HG03039 (cell line): ENCODE measurements at regions not wholly inside any gene's neighbourhood (a gene's known extent, or its start where the extent isn't known, plus 50 kb on each side); places are given as distances from the start of the nearest gene placed in this dataset.
"Not testable (repeated sequence)": the region's sequence is repeated elsewhere in the genome, so short reads cannot be mapped to it uniquely, and the experiment has no call there.

ENCODE experiments used
- ATAC-seq: cut with Tn5 transposase; IDR thresholded peaks from one replicate; pipeline ENCODE4 v1.9.1; 2021; ENCODE audit warnings: mild to moderate bottlenecking, moderate library complexity; ENCODE audit not compliant: unreplicated experiment

DNA sequence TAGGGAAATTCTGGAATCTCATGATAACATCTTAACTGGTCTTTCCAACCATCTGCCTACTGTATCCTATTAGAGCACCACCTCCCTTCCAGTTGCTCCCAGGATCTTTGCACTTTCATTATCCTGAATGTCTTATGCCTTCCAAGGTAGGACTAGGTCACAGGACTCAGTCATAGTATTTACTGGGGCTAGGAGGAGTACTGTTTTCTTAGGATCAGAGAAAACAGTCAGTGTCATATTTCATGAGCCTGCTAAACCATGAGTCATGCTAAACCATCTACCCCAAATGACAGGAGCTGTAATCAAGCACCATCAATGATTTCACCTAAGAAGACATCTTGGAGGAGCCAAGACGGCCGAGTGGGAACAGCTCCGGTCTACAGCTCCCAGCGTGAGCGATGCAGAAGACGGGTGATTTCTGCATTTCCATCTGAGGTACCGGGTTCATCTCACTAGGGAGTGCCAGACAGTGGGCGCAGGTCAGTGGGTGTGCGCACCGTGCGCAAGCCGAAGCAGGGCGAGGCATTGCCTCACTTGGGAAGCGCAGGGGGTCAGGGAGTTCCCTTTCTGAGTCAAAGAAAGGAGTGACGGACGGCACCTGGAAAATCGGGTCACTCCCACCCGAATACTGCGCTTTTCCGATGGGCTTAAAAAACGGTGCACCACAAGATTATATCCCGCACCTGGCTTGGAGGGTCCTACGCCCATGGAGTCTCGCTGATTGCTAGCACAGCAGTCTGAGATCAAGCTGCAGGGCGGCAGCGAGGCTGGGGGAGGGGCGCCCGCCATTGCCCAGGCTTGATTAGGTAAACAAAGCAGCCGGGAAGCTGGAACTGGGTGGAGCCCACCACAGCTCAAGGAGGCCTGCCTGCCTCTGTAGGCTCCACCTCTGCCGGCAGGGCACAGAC lies 1439.2 kb upstream of the ACVR2A start:
- ATAC-seq = not testable (repeated sequence)

DNA sequence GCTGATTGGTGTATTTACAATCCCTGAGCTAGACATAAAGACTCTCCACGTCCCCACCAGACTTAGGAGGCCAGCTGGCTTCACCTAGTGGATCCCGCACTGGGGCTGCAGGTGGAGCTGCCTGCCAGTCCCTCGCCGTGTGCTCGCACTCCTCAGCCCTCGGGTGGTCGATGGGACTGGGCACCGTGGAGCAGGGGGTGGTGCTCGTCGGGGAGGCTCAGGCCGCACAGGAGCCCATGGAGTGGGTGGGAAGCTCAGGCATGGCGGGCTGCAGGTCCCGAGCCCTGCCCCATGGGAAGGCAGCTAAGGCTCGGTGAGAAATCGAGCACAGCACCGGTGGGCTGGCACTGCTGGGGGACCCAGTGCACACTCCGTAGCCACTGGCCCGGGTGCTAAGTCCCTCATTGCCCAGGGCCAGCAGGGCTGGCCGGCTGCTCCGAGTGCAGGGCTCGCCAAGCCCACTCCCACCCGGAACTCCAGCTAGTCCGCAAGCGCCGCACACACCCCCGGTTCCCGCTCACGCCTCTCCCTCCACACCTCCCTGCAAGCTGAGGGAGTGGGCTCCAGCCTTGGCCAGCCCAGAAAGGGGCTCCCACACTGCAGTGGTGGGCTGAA lies 1441.2 kb upstream of the ACVR2A start:
- ATAC-seq = not testable (repeated sequence)

DNA sequence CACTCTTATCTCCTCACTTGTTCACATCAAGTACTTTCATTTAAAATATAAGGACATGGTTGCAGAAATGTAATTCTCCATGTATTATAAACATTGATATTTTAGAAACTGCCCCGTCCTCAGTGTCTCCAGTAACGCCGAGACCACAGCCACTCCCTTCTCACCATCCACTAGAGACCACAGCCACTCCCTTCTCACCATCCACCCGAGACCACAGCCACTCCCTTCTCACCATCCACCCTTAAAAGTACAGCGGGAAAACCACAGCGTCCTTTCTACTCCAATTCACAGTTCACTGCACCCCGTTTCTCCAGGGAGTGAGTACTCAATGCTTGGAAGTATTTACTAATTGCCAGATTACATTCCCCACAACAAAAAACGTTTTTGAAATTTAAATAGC lies 1452.2 kb upstream of the ACVR2A start:
- ATAC-seq = no peak

DNA sequence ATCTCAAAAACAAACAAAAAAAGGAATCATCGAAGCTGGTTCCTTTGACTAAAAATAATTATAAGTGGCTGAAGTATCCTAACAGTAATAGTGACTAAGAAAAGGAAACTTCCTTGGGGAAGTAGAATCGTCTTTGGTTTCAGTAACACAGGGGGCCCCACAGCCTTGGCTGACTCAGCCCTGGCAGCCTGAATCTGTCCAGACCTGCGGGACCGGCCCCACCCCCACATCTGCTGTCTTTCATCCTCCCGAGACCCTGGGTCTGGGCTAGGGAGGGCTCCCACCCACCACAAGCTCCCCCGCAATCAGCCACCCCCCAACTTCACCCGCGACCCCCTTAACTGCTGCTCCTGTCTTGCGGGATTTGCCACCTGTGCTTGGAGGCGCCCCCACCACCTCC lies 1452.6 kb upstream of the ACVR2A start:
- no peak for ATAC-seq

DNA sequence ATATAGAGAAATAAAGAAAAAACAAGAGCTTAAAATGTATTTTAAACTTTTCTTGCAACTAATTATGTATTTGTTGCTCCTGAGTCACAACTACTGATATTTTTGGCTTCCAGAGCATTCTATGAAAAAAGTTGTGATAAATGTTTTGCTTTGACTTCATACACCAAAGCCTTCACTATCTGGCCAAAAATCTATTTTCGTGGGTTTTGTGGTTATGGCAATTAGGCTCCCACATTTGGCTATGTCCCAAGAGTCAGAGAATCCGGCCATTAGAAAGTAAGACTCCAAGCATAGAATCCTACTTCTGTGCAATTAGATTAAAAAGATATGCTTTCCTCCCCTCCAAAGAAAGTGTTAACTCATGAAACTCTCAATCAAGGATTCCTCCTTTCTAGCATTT lies 1456.1 kb upstream of the ACVR2A start:
- ATAC-seq = no peak

DNA sequence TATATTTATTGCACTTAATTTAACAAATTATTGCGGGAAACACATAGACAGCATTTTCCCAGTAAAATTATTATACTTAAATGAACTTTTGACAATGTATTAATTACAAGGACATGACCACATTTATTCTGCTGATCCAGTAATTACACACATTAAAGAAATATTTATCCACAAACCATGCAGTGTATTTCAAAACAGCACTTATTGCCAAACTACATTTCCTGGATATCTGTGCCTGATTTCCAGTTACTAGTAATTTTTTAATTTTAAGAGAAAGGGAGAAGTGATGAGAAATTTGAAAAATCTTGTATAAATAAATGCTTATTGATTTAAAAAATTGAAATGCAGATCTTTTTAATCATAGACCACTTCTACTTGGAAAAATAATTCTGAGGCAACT lies 1458.7 kb upstream of the ACVR2A start:
- ATAC-seq = no peak

DNA sequence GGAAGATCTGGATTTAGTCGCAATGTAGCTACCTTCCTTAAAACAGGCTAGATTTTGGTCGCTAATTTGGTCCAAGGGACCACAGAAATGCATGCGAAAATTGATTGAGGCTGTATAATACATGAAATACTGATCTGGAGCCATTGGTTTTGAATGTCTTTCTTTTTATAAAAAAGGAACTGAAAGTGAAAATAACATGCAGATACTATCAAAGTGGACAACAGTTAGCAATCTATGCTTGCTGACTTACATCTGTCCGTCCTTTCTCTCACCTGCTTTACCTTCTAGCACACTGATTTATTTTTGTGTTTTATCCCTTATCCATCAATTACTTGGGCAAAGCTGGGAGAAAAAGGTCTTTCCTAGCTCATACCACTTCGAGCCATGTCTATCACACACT lies 1459.8 kb upstream of the ACVR2A start:
- no peak for ATAC-seq

DNA sequence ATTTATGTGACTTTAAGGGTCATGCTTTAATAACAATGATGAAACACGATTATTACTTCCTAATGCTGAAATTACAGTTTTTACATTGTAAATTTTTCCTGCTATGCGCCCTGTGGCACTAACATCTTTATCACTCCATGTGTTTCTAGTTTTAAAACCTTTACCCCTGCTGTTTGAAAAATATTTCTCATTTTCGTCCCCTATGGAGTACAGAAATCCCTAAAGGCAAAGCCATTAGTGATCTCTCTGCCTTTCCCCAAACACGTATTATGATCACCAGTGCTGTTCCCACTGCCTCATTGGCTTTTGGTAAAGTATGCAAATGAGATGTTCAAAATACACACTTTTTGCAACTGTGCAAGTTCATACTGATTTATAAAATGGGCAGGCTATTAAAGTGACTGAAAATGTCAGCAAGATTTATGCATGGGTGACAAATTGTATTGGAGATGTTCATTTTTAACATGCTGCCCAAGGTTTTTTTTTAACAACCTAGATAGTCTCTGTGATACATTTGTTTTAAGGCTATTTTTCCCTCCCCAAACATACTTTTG lies 1468.2 kb upstream of the ACVR2A start:
- ATAC-seq = no peak

DNA sequence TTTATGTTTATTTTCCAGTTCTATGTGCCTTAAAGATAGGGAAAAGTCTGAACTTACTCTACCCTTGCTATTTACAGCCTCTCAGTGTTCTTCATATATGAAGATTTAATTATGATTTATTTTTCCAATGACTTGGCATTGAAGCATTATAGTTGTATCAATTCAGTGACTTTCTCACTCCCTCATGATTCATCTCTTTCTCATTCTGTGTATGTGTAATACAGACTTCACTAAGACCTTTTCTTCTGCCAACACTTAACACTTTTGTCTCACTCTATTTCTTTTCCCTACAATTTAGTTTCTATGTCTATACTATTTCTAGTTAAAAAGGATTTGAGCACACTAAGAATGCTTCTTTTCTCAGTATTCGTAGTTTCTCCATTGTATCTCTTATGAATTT lies 1470.3 kb upstream of the ACVR2A start:
- no peak for ATAC-seq

DNA sequence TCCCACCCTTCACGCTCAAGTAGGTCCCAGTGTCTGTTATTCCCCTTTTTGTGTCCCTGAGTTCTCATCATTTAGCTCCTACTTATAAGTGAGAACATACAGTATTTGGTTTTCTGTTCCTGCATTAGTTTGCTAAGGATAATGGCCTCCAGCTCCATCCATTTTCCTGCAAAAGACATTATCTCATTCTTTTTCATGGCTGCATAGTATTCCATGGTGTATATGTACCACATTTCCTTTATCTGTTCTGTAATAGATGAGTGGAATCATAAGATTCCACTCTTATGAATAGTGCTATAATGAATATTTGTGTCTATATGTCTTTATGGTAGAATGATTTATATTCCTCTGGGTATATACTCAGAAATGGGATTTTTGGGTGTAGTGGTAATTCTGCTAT lies 1473.5 kb upstream of the ACVR2A start:
- not testable (repeated sequence) for ATAC-seq

DNA sequence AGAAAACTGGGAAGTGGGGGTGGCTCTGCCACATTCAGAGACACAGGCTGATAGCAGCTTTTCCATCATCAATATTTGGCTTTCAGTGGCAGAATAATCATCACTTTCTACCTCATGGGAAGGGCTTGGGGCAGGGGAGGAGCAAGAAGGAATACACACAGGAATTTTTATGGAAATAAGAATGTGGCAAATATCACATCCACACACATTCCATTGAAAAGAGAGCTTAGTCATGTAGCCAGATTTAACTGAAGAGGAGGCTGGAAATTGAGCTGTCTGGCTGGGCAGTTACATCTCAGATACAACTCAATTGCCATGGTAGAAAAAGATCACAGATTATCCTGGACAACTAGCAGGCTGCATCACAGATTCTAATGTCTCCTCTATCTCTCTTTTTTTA lies 1474.0 kb upstream of the ACVR2A start:
- no peak for ATAC-seq

DNA sequence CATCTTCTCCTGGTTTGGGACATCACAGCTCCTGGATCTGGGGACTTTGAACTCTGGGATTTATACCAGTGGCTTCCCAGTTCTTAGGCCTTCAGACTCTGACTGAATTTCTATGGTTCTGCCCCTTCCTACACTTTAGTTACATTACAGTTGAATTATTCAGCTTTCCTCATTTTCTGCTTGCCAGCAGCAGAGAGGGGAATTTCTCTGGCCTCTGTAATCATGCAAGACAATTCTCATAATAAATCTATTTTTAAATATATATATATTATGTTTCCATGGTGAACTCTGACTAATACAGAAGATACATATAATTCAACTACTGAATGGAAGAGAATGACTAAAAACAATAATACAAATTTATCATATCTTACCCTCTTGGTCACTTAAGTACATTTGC lies 1478.6 kb upstream of the ACVR2A start:
- ATAC-seq = no peak

DNA sequence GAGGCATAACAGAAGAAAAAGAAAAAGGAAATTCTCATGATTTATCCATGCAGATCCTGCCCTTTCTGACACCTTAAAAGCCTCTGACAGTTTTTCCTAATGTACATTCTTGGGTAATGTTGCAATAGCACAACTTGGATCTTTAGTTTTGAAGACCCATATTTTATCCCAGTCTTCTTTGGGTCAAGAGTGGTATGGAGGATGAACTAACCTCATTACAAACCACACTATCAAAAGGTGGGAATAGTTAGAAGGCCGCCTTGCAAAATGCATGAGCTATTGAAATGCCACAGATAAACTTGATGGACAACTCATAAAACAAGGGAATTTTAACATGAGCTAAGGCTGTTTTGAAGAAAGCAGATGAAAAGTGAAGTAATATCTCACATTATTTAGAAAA lies 1479.8 kb upstream of the ACVR2A start:
- ATAC-seq = no peak

DNA sequence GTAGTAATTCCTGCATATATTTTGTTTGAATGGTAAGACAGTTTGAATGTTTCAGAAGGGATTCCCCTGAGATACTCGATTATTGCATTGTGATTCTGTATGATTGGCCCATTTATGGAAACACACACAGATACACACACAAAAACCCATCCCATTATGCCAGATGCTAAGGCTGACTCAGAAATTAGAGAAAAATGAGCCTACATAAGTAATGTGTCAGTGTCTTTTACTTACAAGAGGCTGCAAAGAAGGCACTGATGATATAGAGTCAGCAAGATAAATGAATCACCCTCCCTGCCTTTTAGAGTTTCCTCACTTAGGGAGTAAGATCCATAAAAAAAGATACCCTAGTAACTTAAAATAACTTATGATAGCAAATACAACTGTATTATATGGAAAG lies 1481.1 kb upstream of the ACVR2A start:
- no peak for ATAC-seq

DNA sequence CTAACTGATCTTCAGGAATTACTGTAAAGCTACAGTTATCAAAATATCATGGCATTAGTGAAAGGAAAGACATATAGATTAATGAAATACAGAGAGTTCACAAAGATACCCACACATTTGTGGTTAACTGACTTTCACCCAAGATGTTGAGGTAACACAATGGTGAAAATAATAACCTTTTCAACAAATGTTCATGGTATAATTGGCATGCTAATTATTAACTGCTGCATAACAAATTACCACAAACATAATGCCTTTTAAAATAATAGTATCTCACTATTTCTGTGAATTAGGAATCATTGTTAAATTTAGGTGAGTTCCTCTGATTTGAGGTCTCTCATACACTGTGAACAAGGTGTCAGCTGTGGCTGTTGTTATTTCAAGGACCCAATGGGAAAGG lies 1493.1 kb upstream of the ACVR2A start:
- no peak for ATAC-seq

DNA sequence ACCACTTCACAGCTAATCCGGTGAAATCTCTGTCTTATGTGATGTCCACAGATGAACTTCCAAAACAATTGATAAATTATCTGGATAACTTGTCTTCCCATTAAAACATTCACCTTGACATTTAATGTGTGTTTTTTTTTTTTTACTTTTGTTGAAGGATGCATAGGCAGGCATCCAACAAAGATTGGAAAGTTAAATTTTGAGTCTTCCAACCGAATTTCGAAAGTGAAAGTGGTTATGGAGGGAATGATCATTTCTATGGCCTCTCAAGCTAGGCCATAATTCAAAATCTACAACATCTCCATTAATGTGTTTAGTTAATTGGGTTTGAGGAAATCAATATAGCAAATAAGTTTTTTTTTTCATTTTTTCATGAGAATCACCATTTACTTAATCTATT lies 1495.5 kb upstream of the ACVR2A start:
- ATAC-seq = no peak

DNA sequence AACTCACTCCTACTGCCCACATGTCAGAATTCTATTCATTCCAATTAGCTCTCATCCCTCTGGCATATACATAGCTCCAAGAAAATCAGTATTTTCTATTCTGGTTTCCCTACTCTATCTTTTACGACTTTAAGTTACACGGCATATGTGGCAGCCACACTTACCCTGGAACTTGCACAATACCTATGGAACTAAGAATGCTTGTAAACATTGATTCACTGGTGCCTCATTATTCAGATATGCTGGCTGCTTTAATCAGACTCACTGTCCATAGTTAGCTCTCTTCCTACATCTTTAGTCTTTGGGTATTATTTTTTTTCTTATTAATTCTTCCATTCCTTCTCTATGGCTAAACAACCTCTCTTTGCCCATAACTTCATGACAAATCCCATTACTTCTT lies 1519.9 kb upstream of the ACVR2A start:
- no peak for ATAC-seq

DNA sequence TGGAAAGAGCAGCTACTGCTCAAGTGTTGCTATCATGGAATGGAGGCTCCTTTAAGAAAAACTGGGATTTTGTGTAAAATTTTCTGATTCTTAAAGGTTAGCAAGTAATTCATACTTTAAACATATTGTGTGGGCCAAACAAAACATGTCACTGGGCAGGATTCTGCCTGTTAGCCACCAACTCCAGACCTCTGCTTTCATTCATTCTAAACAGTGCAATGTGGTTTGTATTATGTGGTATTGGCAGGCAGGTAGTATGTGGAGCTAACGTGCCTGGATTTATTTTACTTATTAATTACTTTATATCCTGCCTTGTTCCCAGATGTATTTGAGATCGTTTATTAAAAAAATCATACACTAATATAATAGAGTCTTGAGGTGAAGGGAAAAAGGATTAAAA lies 1521.3 kb upstream of the ACVR2A start:
- no peak for ATAC-seq

DNA sequence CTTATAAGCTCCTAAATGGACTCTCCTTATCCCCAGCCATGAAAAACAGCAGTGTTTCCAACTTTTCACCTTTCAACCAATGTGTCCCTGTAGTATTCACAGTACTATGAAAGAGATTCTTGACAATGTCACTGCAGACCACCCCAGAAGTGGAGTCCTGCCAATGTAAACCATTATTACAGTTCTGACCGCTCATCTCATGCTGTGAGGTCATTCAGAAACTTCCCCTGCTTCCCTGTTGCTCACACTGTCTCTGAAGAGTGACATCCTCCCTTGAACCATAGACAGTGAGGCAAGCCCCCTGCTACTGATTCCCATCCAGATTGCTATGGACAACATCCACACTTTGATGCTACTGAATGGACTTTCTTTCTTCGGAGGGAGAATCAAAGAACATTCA lies 1523.7 kb upstream of the ACVR2A start:
- no peak for ATAC-seq

DNA sequence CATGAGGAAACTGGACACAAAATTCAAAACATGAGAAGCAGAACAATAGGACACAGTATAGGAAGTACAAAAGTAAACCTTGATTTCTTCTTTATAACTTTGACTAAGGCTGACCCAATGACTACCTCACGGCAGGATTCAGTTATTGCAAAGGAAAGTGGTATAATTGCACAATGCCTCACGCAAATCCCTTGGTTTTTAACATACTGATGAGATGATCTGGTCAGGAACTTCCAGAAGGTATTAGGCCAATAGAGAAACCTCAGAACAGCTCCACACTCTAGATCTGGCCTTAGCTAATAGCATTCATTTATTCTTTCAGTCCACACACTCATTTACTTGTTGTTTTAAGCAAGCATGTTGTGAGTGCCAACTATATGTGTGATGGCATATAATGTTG lies 1526.9 kb upstream of the ACVR2A start:
- ATAC-seq = no peak

DNA sequence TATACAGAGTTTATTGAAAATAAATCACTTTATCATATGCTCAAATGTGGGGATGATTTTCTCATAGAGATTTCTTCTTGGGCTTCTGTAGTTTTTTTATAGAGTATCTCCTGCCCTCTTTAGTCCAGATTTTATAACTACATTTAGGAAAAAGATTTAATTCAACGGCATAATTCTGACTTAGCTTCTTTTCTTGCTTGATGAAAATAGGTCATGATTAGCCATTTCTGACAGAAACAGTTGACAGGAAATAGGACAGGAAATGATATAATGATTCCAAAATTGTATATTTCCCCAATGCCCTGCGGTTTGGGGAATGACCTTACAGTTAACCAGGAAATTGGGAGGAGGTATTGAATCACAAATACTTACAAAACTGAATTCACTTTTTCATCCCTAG lies 1531.9 kb upstream of the ACVR2A start:
- no peak for ATAC-seq

DNA sequence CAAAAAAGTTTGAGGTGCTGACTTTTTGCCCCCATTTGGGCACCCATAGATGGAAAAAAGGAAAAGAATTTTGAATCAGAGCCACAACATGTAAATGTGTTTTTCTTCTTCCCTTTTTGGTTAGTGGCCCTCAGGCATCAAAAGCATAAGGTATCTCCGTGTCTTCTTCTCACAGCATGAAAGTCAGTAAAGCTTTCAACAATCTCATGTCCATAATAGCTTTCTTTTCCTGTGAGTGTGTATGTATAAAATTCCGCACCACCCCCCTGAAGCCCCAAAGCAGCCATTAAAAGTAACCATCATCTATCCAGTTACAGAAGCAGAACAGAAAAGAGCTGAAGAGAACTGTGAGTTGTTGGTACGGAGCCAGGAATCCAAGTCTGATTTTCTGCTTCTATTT lies 1539.7 kb upstream of the ACVR2A start:
- no peak for ATAC-seq
